Liver (tissue), 8 donors: ENCODE measurements at regions not wholly inside any gene's neighbourhood (a gene's known extent, or its start where the extent isn't known, plus 50 kb on each side); places are given as distances from the start of the nearest gene placed in this dataset.

Source experiments
- DNase-seq: peaks from one replicate; pipeline ENCODE4 v3.0.0-alpha.2; 2017; ENCODE audit warnings: low spot score
- H3K27ac ChIP-seq, 2 donors: one replicate each; pipeline ENCODE4 v1.7.0; 2013; ENCODE audit warnings: inconsistent platforms in 2 of 2, low read length in 2 of 2, control low read depth in 1 of 2, low read depth in 1 of 2, mild to moderate bottlenecking in 1 of 2
- H3K27me3 ChIP-seq, 4 donors: one replicate each; pipeline versions ENCODE4 v1.6.1 to v1.7.0; 2013; ENCODE audit warnings: low read length in 3 of 4, inconsistent platforms in 1 of 4, mild to moderate bottlenecking in 1 of 4, moderate library complexity in 1 of 4; ENCODE audit not compliant: control insufficient read depth in 4 of 4, insufficient read depth in 4 of 4
- H3K36me3 ChIP-seq, 4 donors: one replicate each; pipeline versions ENCODE4 v1.6.1 to v1.7.0; 2013; ENCODE audit warnings: low read length in 3 of 4, mild to moderate bottlenecking in 3 of 4, low read depth in 1 of 4, moderate library complexity in 1 of 4; ENCODE audit not compliant: control insufficient read depth in 4 of 4, insufficient read depth in 3 of 4
- H3K4me1 ChIP-seq, 4 donors: one replicate each; pipeline versions ENCODE4 v1.6.1 to v1.7.0; 2013; ENCODE audit warnings: low read length in 3 of 4, mild to moderate bottlenecking in 3 of 4, moderate library complexity in 1 of 4; ENCODE audit not compliant: control insufficient read depth in 4 of 4, insufficient read depth in 4 of 4
- H3K4me3 ChIP-seq, 3 donors: one replicate each; pipeline versions ENCODE4 v1.6.1 to v1.7.0; 2013; ENCODE audit warnings: low read length in 3 of 3, control low read depth in 1 of 3, low read depth in 1 of 3, mild to moderate bottlenecking in 1 of 3
- H3K9ac ChIP-seq, 2 donors: one replicate each; pipeline ENCODE4 v1.7.0; 2013; ENCODE audit warnings: low read length in 2 of 2, mild to moderate bottlenecking in 2 of 2, moderate library complexity in 2 of 2, control low read depth in 1 of 2, low read depth in 1 of 2
- H3K9me3 ChIP-seq, 4 donors: one replicate each; pipeline versions ENCODE4 v1.6.1 to v1.7.0; 2013; ENCODE audit warnings: low read length in 3 of 4; ENCODE audit not compliant: control insufficient read depth in 4 of 4
- EGR1 ChIP-seq, 2 donors: IDR thresholded peaks; 2 replicates each; pipeline ENCODE4 v1.6.1; 2016 to 2018; ENCODE audit warnings: antibody characterized with exemption in 2 of 2, low read depth in 2 of 2
- FOXA1 ChIP-seq: IDR thresholded peaks from 2 replicates; pipeline ENCODE4 v1.6.1; 2016; ENCODE audit warnings: antibody characterized with exemption
- FOXA2 ChIP-seq: IDR thresholded peaks from 2 replicates; pipeline ENCODE4 v1.6.1; 2016; ENCODE audit warnings: antibody characterized with exemption
- GABPA ChIP-seq, 2 donors: IDR thresholded peaks in 1 of 2; conservative IDR thresholded peaks in 1 of 2; 2 replicates each; pipeline ENCODE4 v1.6.1; 2016; ENCODE audit warnings: antibody characterized with exemption in 2 of 2, mild to moderate bottlenecking in 1 of 2, moderate library complexity in 1 of 2
- HNF4A ChIP-seq, 2 donors: conservative IDR thresholded peaks; 2 replicates each; pipeline ENCODE4 v1.6.1; 2016; ENCODE audit warnings: antibody characterized with exemption in 2 of 2, mild to moderate bottlenecking in 2 of 2
- HNF4G ChIP-seq: IDR thresholded peaks from 2 replicates; pipeline ENCODE4 v1.6.1; 2016; ENCODE audit warnings: antibody characterized with exemption
- JUND ChIP-seq, 2 donors: IDR thresholded peaks; 2 replicates each; pipeline ENCODE4 v1.6.1; 2016; ENCODE audit warnings: antibody characterized with exemption in 2 of 2
- NR2F2 ChIP-seq: IDR thresholded peaks from 2 replicates; pipeline ENCODE4 v1.6.1; 2016; ENCODE audit warnings: antibody characterized with exemption
- RAD21 ChIP-seq, 2 donors: IDR thresholded peaks; 2 replicates each; pipeline ENCODE4 v1.6.1; 2016; ENCODE audit warnings: antibody characterized with exemption in 2 of 2, mild to moderate bottlenecking in 2 of 2
- RXRA ChIP-seq, 2 donors: IDR thresholded peaks; 2 replicates each; pipeline ENCODE4 v1.6.1; 2017 to 2018; ENCODE audit warnings: antibody characterized with exemption in 2 of 2, mild to moderate bottlenecking in 1 of 2
- SP1 ChIP-seq: IDR thresholded peaks from 2 replicates; pipeline ENCODE4 v1.6.1; 2018; ENCODE audit warnings: antibody characterized with exemption, mild to moderate bottlenecking
- TAF1 ChIP-seq: conservative IDR thresholded peaks from 2 replicates; pipeline ENCODE4 v1.6.1; 2016; ENCODE audit warnings: antibody characterized with exemption, mild to moderate bottlenecking
- YY1 ChIP-seq: IDR thresholded peaks from 2 replicates; pipeline ENCODE4 v1.6.1; 2016; ENCODE audit warnings: antibody characterized with exemption, mild to moderate bottlenecking
- WGBS: extraction: QIAGEN DNeasy Blood & Tissue Kit; methylation state at CpG from one replicate; pipeline ENCODE4 v1.1.7; 2013; 5-methylcytosine and 5-hydroxymethylcytosine counted together
- TF ChIP-seq, protein P1 (sequence below): IDR thresholded peaks from 2 replicates; pipeline ENCODE4 v1.6.1; 2016; ENCODE audit warnings: antibody characterized with exemption
- TF ChIP-seq, protein P2 (sequence below): IDR thresholded peaks from 2 replicates; pipeline ENCODE4 v1.6.1; 2016; ENCODE audit warnings: antibody characterized with exemption
- TF ChIP-seq, protein P3 (sequence below): IDR thresholded peaks from 2 replicates; pipeline ENCODE4 v1.6.1; 2016; ENCODE audit warnings: antibody characterized with exemption
- TF ChIP-seq, protein P4 (sequence below): IDR thresholded peaks from 2 replicates; pipeline ENCODE4 v1.6.1; 2016; ENCODE audit warnings: antibody characterized with exemption, mild to moderate bottlenecking
- TF ChIP-seq, protein P5 (sequence below): fragments of 150-350 bp; IDR thresholded peaks from 2 replicates; pipeline ENCODE4 v1.5.1; 2017; ENCODE audit warnings: improper control_type of control experiment, low read depth, low read length; ENCODE audit not compliant: missing input control
- donor health status: healthy.
- donor health status: healthy.
- donor health status: healthy.
- donor health status: healthy.
- donor health status: healthy.

DNA sequence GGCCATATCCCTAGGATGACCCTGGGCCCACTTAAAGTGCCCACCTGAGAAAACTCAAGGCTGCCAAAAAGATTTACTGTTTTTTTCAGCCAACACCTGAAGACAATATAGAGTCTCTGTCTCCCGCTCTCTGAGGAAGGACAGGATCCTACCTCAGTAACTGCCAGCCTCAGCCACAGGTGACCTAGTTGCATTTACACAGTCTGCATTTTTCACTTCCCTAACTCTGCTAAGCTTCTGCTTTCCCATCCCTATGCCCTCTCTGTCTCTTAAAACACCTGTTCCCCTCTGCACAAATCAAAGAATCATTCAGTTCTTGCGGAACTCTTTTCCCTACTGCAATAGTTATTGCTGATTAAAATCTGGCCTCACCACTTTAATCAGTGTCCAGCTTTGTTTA, 609.5 kb downstream of the UQCRFS1 start:
- no peak for TF ChIP-seq JUND (IDR thresholded peaks at IDR 0.05)
- TF ChIP-seq, protein P1, sequence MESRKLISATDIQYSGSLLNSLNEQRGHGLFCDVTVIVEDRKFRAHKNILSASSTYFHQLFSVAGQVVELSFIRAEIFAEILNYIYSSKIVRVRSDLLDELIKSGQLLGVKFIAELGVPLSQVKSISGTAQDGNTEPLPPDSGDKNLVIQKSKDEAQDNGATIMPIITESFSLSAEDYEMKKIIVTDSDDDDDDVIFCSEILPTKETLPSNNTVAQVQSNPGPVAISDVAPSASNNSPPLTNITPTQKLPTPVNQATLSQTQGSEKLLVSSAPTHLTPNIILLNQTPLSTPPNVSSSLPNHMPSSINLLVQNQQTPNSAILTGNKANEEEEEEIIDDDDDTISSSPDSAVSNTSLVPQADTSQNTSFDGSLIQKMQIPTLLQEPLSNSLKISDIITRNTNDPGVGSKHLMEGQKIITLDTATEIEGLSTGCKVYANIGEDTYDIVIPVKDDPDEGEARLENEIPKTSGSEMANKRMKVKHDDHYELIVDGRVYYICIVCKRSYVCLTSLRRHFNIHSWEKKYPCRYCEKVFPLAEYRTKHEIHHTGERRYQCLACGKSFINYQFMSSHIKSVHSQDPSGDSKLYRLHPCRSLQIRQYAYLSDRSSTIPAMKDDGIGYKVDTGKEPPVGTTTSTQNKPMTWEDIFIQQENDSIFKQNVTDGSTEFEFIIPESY: no peak
- TF ChIP-seq FOXA2: no peak
- no peak for TF ChIP-seq HNF4A (conservative IDR thresholded peaks at IDR 0.05)
- no peak for TF ChIP-seq NR2F2
- no peak for TF ChIP-seq EGR1 (IDR thresholded peaks at IDR 0.05; ENCODE audit: low read depth in 2 of 2)
- no peak for TF ChIP-seq SP1
- no peak for TF ChIP-seq RXRA (IDR thresholded peaks at IDR 0.05)
- TF ChIP-seq HNF4G: no peak
- TF ChIP-seq, protein P2, sequence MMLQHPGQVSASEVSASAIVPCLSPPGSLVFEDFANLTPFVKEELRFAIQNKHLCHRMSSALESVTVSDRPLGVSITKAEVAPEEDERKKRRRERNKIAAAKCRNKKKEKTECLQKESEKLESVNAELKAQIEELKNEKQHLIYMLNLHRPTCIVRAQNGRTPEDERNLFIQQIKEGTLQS: no peak
- TF ChIP-seq, protein P3, sequence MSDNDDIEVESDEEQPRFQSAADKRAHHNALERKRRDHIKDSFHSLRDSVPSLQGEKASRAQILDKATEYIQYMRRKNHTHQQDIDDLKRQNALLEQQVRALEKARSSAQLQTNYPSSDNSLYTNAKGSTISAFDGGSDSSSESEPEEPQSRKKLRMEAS: no peak
- TF ChIP-seq, protein P4, sequence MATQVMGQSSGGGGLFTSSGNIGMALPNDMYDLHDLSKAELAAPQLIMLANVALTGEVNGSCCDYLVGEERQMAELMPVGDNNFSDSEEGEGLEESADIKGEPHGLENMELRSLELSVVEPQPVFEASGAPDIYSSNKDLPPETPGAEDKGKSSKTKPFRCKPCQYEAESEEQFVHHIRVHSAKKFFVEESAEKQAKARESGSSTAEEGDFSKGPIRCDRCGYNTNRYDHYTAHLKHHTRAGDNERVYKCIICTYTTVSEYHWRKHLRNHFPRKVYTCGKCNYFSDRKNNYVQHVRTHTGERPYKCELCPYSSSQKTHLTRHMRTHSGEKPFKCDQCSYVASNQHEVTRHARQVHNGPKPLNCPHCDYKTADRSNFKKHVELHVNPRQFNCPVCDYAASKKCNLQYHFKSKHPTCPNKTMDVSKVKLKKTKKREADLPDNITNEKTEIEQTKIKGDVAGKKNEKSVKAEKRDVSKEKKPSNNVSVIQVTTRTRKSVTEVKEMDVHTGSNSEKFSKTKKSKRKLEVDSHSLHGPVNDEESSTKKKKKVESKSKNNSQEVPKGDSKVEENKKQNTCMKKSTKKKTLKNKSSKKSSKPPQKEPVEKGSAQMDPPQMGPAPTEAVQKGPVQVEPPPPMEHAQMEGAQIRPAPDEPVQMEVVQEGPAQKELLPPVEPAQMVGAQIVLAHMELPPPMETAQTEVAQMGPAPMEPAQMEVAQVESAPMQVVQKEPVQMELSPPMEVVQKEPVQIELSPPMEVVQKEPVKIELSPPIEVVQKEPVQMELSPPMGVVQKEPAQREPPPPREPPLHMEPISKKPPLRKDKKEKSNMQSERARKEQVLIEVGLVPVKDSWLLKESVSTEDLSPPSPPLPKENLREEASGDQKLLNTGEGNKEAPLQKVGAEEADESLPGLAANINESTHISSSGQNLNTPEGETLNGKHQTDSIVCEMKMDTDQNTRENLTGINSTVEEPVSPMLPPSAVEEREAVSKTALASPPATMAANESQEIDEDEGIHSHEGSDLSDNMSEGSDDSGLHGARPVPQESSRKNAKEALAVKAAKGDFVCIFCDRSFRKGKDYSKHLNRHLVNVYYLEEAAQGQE: no peak
- TF ChIP-seq YY1: no peak
- TF ChIP-seq TAF1: no peak
- TF ChIP-seq FOXA1: no peak
- no peak for TF ChIP-seq GABPA (IDR thresholded peaks at IDR 0.05 in 1 of 2, conservative IDR thresholded peaks at IDR 0.05 in 1 of 2)
- TF ChIP-seq, protein P5, sequence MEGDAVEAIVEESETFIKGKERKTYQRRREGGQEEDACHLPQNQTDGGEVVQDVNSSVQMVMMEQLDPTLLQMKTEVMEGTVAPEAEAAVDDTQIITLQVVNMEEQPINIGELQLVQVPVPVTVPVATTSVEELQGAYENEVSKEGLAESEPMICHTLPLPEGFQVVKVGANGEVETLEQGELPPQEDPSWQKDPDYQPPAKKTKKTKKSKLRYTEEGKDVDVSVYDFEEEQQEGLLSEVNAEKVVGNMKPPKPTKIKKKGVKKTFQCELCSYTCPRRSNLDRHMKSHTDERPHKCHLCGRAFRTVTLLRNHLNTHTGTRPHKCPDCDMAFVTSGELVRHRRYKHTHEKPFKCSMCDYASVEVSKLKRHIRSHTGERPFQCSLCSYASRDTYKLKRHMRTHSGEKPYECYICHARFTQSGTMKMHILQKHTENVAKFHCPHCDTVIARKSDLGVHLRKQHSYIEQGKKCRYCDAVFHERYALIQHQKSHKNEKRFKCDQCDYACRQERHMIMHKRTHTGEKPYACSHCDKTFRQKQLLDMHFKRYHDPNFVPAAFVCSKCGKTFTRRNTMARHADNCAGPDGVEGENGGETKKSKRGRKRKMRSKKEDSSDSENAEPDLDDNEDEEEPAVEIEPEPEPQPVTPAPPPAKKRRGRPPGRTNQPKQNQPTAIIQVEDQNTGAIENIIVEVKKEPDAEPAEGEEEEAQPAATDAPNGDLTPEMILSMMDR: no peak
- no peak for TF ChIP-seq RAD21 (IDR thresholded peaks at IDR 0.05)
- Histone ChIP-seq H3K27me3 (no peaks in the 10 kb centered on the region), H3K9me3 (no peaks in the 10 kb centered on the region), H3K4me3 (no peak overlapping the region), H3K27ac (no peak overlapping the region), H3K4me1 (peaks cover 0 to 6% (median 0%) of the 10 kb centered on the region in 4 donors), H3K36me3 (no peaks in the 10 kb centered on the region), H3K9ac (no peak overlapping the region)
- no peak for DNase-seq
- 96% methylated on average over 2 of the region's 2 CpGs for WGBS
